PC-3 (cell line): ENCODE measurements at regions not wholly inside any gene's neighbourhood (a gene's known extent, or its start where the extent isn't known, plus 50 kb on each side); places are given as distances from the start of the nearest gene placed in this dataset.

ENCODE experiments used
- ATAC-seq: fragments of 200-7000 bp; cut with Tn5 transposase; 2 replicates; pipeline ENCODE4 v1.9.1; 2020; ENCODE audit warnings: mild to moderate bottlenecking, moderate library complexity
- BruUV-seq: library from RNA; stranded (reverse); fragments of 400-500 nt; replicated peaks from 2 replicates; lab custom pipeline; 2021; lab: Mats Ljungman, UMichigan
- CTCF ChIA-PET: fragments of 300-600 bp; sonication (Branson Sonifier 250); formaldehyde crosslinking; loops from one replicate; lab custom pipeline; 2022; ENCODE audit warnings: antibody characterized with exemption; lab: Charles Lee
- POLR2A ChIA-PET: fragments of 300-600 bp; sonication (Branson Sonifier 250); formaldehyde crosslinking; loops from one replicate; lab custom pipeline; 2022; ENCODE audit warnings: antibody characterized with exemption; ENCODE audit not compliant: unreplicated experiment; lab: Charles Lee
- DNase-seq: peaks from one replicate; pipeline ENCODE4 v3.0.0-alpha.2; 2015
- H2AFZ ChIP-seq: fragments of 300-600 bp; sonication (generic); 2 replicates; pipeline ENCODE4 v1.6.0; 2016; ENCODE audit warnings: antibody characterized with exemption, low read length
- H3F3A ChIP-seq: fragments of 300-600 bp; sonication (generic); one replicate; pipeline ENCODE4 v1.6.0; 2017; ENCODE audit warnings: antibody characterized with exemption, low read length, control low read depth, mild to moderate bottlenecking; ENCODE audit not compliant: unreplicated experiment
- H3K27ac ChIP-seq: fragments of 300-600 bp; sonication (generic); 2 replicates; pipeline ENCODE4 v1.5.1; 2016; ENCODE audit warnings: mild to moderate bottlenecking, low read length
- H3K27me3 ChIP-seq: fragments of 300-600 bp; sonication (generic); 2 replicates; pipeline ENCODE4 v1.6.1; 2016; ENCODE audit warnings: low read length, mixed read lengths
- H3K36me3 ChIP-seq: fragments of 300-600 bp; sonication (generic); 2 replicates; pipeline ENCODE4 v1.6.1; 2016; ENCODE audit warnings: low read depth, mixed run types, low read length, mixed read lengths
- H3K4me1 ChIP-seq: fragments of 300-600 bp; sonication (generic); 2 replicates; pipeline ENCODE4 v1.5.1; 2016; ENCODE audit warnings: low read length; ENCODE audit not compliant: insufficient read depth
- H3K4me2 ChIP-seq: fragments of 300-600 bp; sonication (generic); 2 replicates; pipeline ENCODE4 v1.6.0; 2016; ENCODE audit warnings: low read length
- H3K4me3 ChIP-seq: fragments of 300-600 bp; sonication (generic); 2 replicates; pipeline ENCODE4 v1.5.1; 2016; ENCODE audit warnings: mild to moderate bottlenecking, low read length, mixed read lengths
- H3K79me2 ChIP-seq: fragments of 300-600 bp; sonication (generic); 2 replicates; pipeline ENCODE4 v1.6.1; 2017; ENCODE audit warnings: low read length, mixed read lengths
- H3K9ac ChIP-seq: fragments of 300-600 bp; sonication (generic); 2 replicates; pipeline ENCODE4 v1.6.0; 2016; ENCODE audit warnings: mild to moderate bottlenecking, low read length
- H3K9me2 ChIP-seq: fragments of 300-600 bp; sonication (generic); replicated peaks from 2 replicates; pipeline ENCODE4 v1.6.1; 2016; ENCODE audit warnings: mixed run types, low read length, mixed read lengths
- H3K9me3 ChIP-seq: fragments of 300-600 bp; sonication (generic); 2 replicates; pipeline ENCODE4 v1.6.1; 2016; ENCODE audit warnings: low read length, mixed read lengths
- H4K20me1 ChIP-seq: fragments of 300-600 bp; sonication (generic); 2 replicates; pipeline ENCODE4 v1.6.1; 2016; ENCODE audit warnings: low read length, mixed read lengths
- CTCF ChIP-seq: fragments of 300-600 bp; sonication (generic); conservative IDR thresholded peaks from 2 replicates; pipeline ENCODE4 v1.5.1; 2017; ENCODE audit warnings: antibody characterized with exemption, low read depth, mild to moderate bottlenecking, low read length
- EZH2 ChIP-seq: fragments of 300-600 bp; sonication (generic); IDR thresholded peaks from one replicate; pipeline ENCODE4 v1.6.1; 2017; ENCODE audit warnings: antibody characterized with exemption, mild to moderate bottlenecking, low read length; ENCODE audit not compliant: unreplicated experiment
- EZH2phosphoT487 ChIP-seq: fragments of 300-600 bp; sonication (generic); IDR thresholded peaks from 2 replicates; pipeline ENCODE4 v1.6.1; 2018; ENCODE audit warnings: mild to moderate bottlenecking, antibody characterized with exemption, low read length, borderline replicate concordance
- intact Hi-C: fragments of 100-400 bp; cut with micrococcal nuclease; formaldehyde crosslinking; loops from 2 replicates; pipeline ENCODE4 v1.9.0; 2023

- Histone ChIP-seq H2AFZ (no peak overlapping the region), H3K79me2 (no peaks in the 10 kb centered on the region), H3K4me1 (no peaks in the 10 kb centered on the region), H3K36me3 (no peaks in the 10 kb centered on the region), H3K9ac (no peak overlapping the region), H3K9me2 (no peaks in the 10 kb centered on the region), H4K20me1 (no peaks in the 10 kb centered on the region), H3K27me3 (0 out of 2 replicates have a peak, but pooled peaks cover 5% of the 10 kb centered on the region), H3K4me2 (no peak overlapping the region), H3F3A (no peaks in the 10 kb centered on the region), H3K9me3 (no peaks in the 10 kb centered on the region), H3K27ac (no peak overlapping the region), H3K4me3 (no peak overlapping the region)
- TF ChIP-seq EZH2 (no peak), CTCF (no peak), EZH2phosphoT487 (no peak)
- ATAC-seq: no peak
- DNase-seq: no peak
- ChIA-PET CTCF (no interaction called here), POLR2A (no interaction called here)
- no TSS peak for BruUV-seq
- intact Hi-C loops: no loop called here
Observed at GRCh38 chr18:79579807-79580497, 99.7 kb upstream of the CTDP1 start.

GRCh38 chr18:79580498-79581171 is 99.0 kb upstream of the CTDP1 start:
- TF ChIP-seq EZH2: no peak
- no peak for TF ChIP-seq CTCF
- TF ChIP-seq EZH2phosphoT487: no peak
- Histone ChIP-seq H3F3A (no peaks in the 10 kb centered on the region), H3K4me1 (no peaks in the 10 kb centered on the region), H2AFZ (no peak overlapping the region), H3K27ac (no peak overlapping the region), H3K79me2 (no peaks in the 10 kb centered on the region), H3K4me3 (no peak overlapping the region), H3K36me3 (no peaks in the 10 kb centered on the region), H3K9me3 (no peaks in the 10 kb centered on the region), H3K4me2 (no peak overlapping the region), H4K20me1 (no peaks in the 10 kb centered on the region), H3K9ac (no peak overlapping the region), H3K27me3 (0 out of 2 replicates have a peak, but pooled peaks cover 5% of the 10 kb centered on the region), H3K9me2 (no peaks in the 10 kb centered on the region)
- DNase-seq: no peak
- BruUV-seq: no TSS peak
- ChIA-PET CTCF (no interaction called here), POLR2A (no interaction called here)
- ATAC-seq: no peak
- intact Hi-C loops: no loop called here

- Histone ChIP-seq H3K9me2 (no peaks in the 10 kb centered on the region), H3K4me1 (no peaks in the 10 kb centered on the region), H3K4me2 (no peak overlapping the region), H3K9me3 (no peaks in the 10 kb centered on the region), H3K27me3 (0 out of 2 replicates have a peak, but pooled peaks cover 5% of the 10 kb centered on the region), H3K4me3 (no peak overlapping the region), H3K36me3 (no peaks in the 10 kb centered on the region), H3K27ac (no peak overlapping the region), H4K20me1 (no peaks in the 10 kb centered on the region), H3K79me2 (no peaks in the 10 kb centered on the region), H2AFZ (no peak overlapping the region), H3K9ac (no peak overlapping the region), H3F3A (no peaks in the 10 kb centered on the region)
- ChIA-PET CTCF (no interaction called here), POLR2A (no interaction called here)
- TF ChIP-seq EZH2 (no peak), CTCF (no peak), EZH2phosphoT487 (no peak)
- intact Hi-C loops: no loop called here
- DNase-seq (no peak), ATAC-seq (no peak)
- no TSS peak for BruUV-seq
Observed at GRCh38 chr18:79581406-79581805, 98.2 kb upstream of the CTDP1 start.
